HG02798 (cell line): ENCODE measurements at regions not wholly inside any gene's neighbourhood (a gene's known extent, or its start where the extent isn't known, plus 50 kb on each side); places are given as distances from the start of the nearest gene placed in this dataset.
"Not testable (repeated sequence)": the region's sequence is repeated elsewhere in the genome, so short reads cannot be mapped to it uniquely, and the experiment has no call there.

Experiments used
- ATAC-seq: cut with Tn5 transposase; IDR thresholded peaks from one replicate; pipeline ENCODE4 v1.9.1; 2021; ENCODE audit warnings: mild to moderate bottlenecking; ENCODE audit not compliant: unreplicated experiment, poor library complexity

- not testable (repeated sequence) for ATAC-seq
Measured at GRCh38 chr15:84360902-84361301, 125.3 kb downstream of the GOLGA6L4 start.

GRCh38 chr15:84384421-84384820 is 148.8 kb downstream of the GOLGA6L4 start:
- not testable (repeated sequence) for ATAC-seq

- ATAC-seq = no peak
Measured at GRCh38 chr15:84387086-84387485, 151.5 kb downstream of the GOLGA6L4 start.

GRCh38 chr15:84388201-84388600 is 152.6 kb downstream of the GOLGA6L4 start:
- not testable (repeated sequence) for ATAC-seq

- ATAC-seq = not testable (repeated sequence)
Measured at GRCh38 chr15:84388638-84389037, 153.1 kb downstream of the GOLGA6L4 start.

GRCh38 chr15:84390324-84390723 is 154.8 kb downstream of the GOLGA6L4 start:
- not testable (repeated sequence) for ATAC-seq

- ATAC-seq = no peak
Measured at GRCh38 chr15:84391191-84391590, 155.6 kb downstream of the GOLGA6L4 start.

- ATAC-seq = not testable (repeated sequence)
Measured at GRCh38 chr15:84392020-84392419, 156.4 kb downstream of the GOLGA6L4 start.

- not testable (repeated sequence) for ATAC-seq
Measured at GRCh38 chr15:84393386-84393936, 157.9 kb downstream of the GOLGA6L4 start.

- ATAC-seq = not testable (repeated sequence)
Measured at GRCh38 chr15:84393966-84394365, 158.4 kb downstream of the GOLGA6L4 start.

GRCh38 chr15:84395384-84395783 is 159.8 kb downstream of the GOLGA6L4 start:
- not testable (repeated sequence) for ATAC-seq

- ATAC-seq = not testable (repeated sequence)
Measured at GRCh38 chr15:84395881-84396280, 160.3 kb downstream of the GOLGA6L4 start.

- ATAC-seq = not testable (repeated sequence)
Measured at GRCh38 chr15:84397066-84397465, 161.5 kb downstream of the GOLGA6L4 start.

GRCh38 chr15:84398087-84398486 is 162.5 kb downstream of the GOLGA6L4 start:
- ATAC-seq = not testable (repeated sequence)

- ATAC-seq = no peak
Measured at GRCh38 chr15:84398763-84399701, 163.5 kb downstream of the GOLGA6L4 start.

- ATAC-seq = no peak
Measured at GRCh38 chr15:84400017-84400740, 164.6 kb downstream of the GOLGA6L4 start.

GRCh38 chr15:84400820-84401219 is 165.2 kb downstream of the GOLGA6L4 start:
- no peak for ATAC-seq

GRCh38 chr15:84401461-84401860 is 165.9 kb downstream of the GOLGA6L4 start:
- ATAC-seq = not testable (repeated sequence)

- ATAC-seq = not testable (repeated sequence)
Measured at GRCh38 chr15:84401891-84402840, 166.6 kb downstream of the GOLGA6L4 start.
